NT2/D1 (cell line): ENCODE measurements at regions not wholly inside any gene's neighbourhood (a gene's known extent, or its start where the extent isn't known, plus 50 kb on each side); places are given as distances from the start of the nearest gene placed in this dataset.

Experiments
- DNase-seq: peaks from one replicate; pipeline ENCODE4 v3.0.0-alpha.2; 2011; ENCODE audit warnings: low read depth, low spot score
- H3K27me3 ChIP-seq: 2 replicates; pipeline ENCODE4 v1.6.0; 2011; ENCODE audit warnings: mild to moderate bottlenecking; ENCODE audit not compliant: insufficient read length, insufficient read depth
- H3K36me3 ChIP-seq: 2 replicates; pipeline ENCODE4 v1.6.1; 2011; ENCODE audit warnings: mild to moderate bottlenecking, low read length, mixed read lengths; ENCODE audit not compliant: insufficient read depth, insufficient read length
- H3K4me1 ChIP-seq: 2 replicates; pipeline ENCODE4 v1.5.1; 2011; ENCODE audit not compliant: insufficient read depth, insufficient read length
- H3K4me3 ChIP-seq: 2 replicates; pipeline ENCODE4 v1.5.1; 2011; ENCODE audit warnings: low read depth; ENCODE audit not compliant: insufficient read length
- H3K9ac ChIP-seq: 2 replicates; pipeline ENCODE4 v1.6.0; 2011; ENCODE audit warnings: low read depth; ENCODE audit not compliant: insufficient read length
- H3K9me3 ChIP-seq: 2 replicates; pipeline ENCODE4 v1.5.1; 2011; ENCODE audit warnings: mild to moderate bottlenecking, low read length; ENCODE audit not compliant: insufficient read depth
- SUZ12 ChIP-seq: IDR thresholded peaks from 2 replicates; pipeline ENCODE4 v1.6.1; 2011; ENCODE audit not compliant: insufficient read length, insufficient read depth; ENCODE audit errors: extremely low read depth
- YY1 ChIP-seq: IDR thresholded peaks from 2 replicates; pipeline ENCODE4 v1.6.1; 2011; ENCODE audit not compliant: insufficient read length, insufficient read depth
- ZNF274 ChIP-seq: IDR thresholded peaks from 2 replicates; pipeline ENCODE4 v1.6.1; 2011; ENCODE audit warnings: mild to moderate bottlenecking, low read depth, low read length

DNA sequence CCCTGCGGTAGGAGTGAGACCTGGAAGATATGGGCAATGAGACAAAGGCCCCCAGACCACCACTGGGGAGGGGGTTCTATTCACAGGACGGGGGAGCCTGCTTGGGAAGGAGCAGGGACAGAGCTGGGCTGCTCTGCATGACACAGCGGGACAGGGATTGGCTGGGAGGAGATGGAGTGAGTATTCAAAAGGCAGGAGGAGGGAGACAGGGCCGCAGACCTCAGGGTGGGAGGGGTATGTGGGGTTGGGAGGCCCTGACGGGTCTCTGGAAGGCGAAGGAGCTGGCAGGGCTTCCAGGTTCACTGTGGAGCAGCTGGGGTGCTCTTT lies 60.8 kb upstream of the RPS6KA2 start:
- TF ChIP-seq SUZ12 (no peak), ZNF274 (no peak), YY1 (no peak)
- no peaks in the 10 kb centered on the region for H3K27me3 ChIP-seq
- no peak overlapping the region for H3K4me3 ChIP-seq
- DNase-seq, result no peak
- no peaks in the 10 kb centered on the region for H3K9me3 ChIP-seq
- no peaks in the 10 kb centered on the region for H3K36me3 ChIP-seq
- H3K9ac ChIP-seq, result no peak overlapping the region
- H3K4me1 ChIP-seq, result peaks cover 14% of the 10 kb centered on the region

GRCh38 chr6:166687070-166687878 lies 60.2 kb upstream of the RPS6KA2 start:
- peaks cover 14% of the 10 kb centered on the region for H3K4me1 ChIP-seq
- H3K9me3 ChIP-seq, result no peaks in the 10 kb centered on the region
- no peak overlapping the region for H3K9ac ChIP-seq
- no peaks in the 10 kb centered on the region for H3K27me3 ChIP-seq
- TF ChIP-seq SUZ12 (no peak), YY1 (no peak), ZNF274 (no peak)
- H3K4me3 ChIP-seq, result no peak overlapping the region
- no peaks in the 10 kb centered on the region for H3K36me3 ChIP-seq
- no peak for DNase-seq

GRCh38 chr6:166686317-166686716 lies 59.3 kb upstream of the RPS6KA2 start:
- H3K27me3 ChIP-seq, result no peaks in the 10 kb centered on the region
- no peaks in the 10 kb centered on the region for H3K36me3 ChIP-seq
- peaks cover 14% of the 10 kb centered on the region for H3K4me1 ChIP-seq
- H3K9ac ChIP-seq, result no peak overlapping the region
- no peaks in the 10 kb centered on the region for H3K9me3 ChIP-seq
- no peak overlapping the region for H3K4me3 ChIP-seq
- TF ChIP-seq YY1, result no peak
- DNase-seq, result no peak

- TF ChIP-seq SUZ12 (no peak), ZNF274 (no peak), YY1 (no peak)
- H3K36me3 ChIP-seq, result no peaks in the 10 kb centered on the region
- H3K9me3 ChIP-seq, result no peaks in the 10 kb centered on the region; the same call in 1 of the 2 replicates
- no peak overlapping the region for H3K9ac ChIP-seq
- H3K27me3 ChIP-seq, result no peaks in the 10 kb centered on the region
- DNase-seq, result no peak
- H3K4me1 ChIP-seq, result peaks cover 8% of the 10 kb centered on the region
- no peak overlapping the region for H3K4me3 ChIP-seq
Measured at GRCh38 chr6:166684866-166685265, 57.8 kb upstream of the RPS6KA2 start.

- no peak overlapping the region for H3K4me3 ChIP-seq
- no peak for DNase-seq
- H3K4me1 ChIP-seq, result peaks cover 5% of the 10 kb centered on the region
- H3K27me3 ChIP-seq, result no peaks in the 10 kb centered on the region
- no peak overlapping the region for H3K9ac ChIP-seq
- TF ChIP-seq ZNF274 (no peak), YY1 (no peak), SUZ12 (no peak)
- H3K36me3 ChIP-seq, result no peaks in the 10 kb centered on the region
- H3K9me3 ChIP-seq, result no peaks in the 10 kb centered on the region; the same call in 1 of the 2 replicates
Measured at GRCh38 chr6:166684170-166684569, 57.1 kb upstream of the RPS6KA2 start.

DNA sequence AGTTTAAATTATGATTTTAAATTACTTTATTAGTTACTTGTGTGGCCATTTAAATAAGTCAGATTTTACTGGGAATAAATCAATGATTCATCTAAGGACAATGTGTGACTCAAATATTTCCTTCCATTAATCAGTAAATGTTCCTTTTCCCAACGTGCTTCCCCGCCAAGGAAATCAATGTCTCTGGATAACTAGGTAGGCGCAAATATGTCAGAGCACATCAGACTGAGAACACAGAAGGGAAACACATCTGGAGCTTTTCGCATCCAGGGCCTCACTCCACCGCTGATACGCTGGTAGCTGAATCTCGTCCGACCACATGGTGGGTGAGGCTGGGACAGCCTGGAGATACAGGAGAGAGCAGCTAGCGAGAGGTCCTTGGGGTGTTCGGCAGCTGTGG lies 56.4 kb upstream of the RPS6KA2 start:
- no peaks in the 10 kb centered on the region for H3K27me3 ChIP-seq
- H3K9me3 ChIP-seq, result no peaks in the 10 kb centered on the region; the same call in 1 of the 2 replicates
- no peaks in the 10 kb centered on the region for H3K36me3 ChIP-seq
- TF ChIP-seq SUZ12 (no peak), ZNF274 (no peak), YY1 (no peak)
- H3K4me3 ChIP-seq, result no peak overlapping the region
- DNase-seq, result no peak
- H3K9ac ChIP-seq, result no peak overlapping the region
- H3K4me1 ChIP-seq, result peaks cover 5% of the 10 kb centered on the region

DNA sequence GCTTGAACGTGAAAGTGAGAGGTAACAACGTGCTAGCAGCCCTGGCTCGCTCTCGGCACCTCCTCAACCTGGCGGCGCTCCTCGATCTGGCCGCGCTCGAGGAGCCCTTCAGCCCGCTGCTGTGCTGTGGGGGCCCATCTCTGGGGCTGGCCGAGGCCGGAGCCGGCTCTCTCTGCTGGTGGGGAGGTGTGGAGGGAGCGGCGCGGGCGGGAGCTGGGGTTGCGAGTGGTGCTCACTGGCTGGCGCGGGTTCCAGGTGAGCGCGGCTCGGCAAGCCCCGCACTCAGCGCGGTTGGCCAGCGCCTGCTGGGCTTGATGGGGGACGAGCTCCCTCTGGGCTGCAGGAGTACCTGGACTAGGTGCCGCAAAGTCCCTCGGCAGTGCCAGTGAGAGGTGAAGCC lies 52.5 kb upstream of the RPS6KA2 start:
- H3K9me3 ChIP-seq, result no peaks in the 10 kb centered on the region; the same call in 1 of the 2 replicates
- no peak overlapping the region for H3K4me3 ChIP-seq
- no peaks in the 10 kb centered on the region for H3K4me1 ChIP-seq
- no peak overlapping the region for H3K9ac ChIP-seq
- TF ChIP-seq YY1, result no peak
- TF ChIP-seq SUZ12, result no peak
- no peak for TF ChIP-seq ZNF274
- no peak for DNase-seq
- no peaks in the 10 kb centered on the region for H3K27me3 ChIP-seq
- no peaks in the 10 kb centered on the region for H3K36me3 ChIP-seq
